HPDE6-E6E7 (cell line): ENCODE measurements at regions not wholly inside any gene's neighbourhood (a gene's known extent, or its start where the extent isn't known, plus 50 kb on each side); places are given as distances from the start of the nearest gene placed in this dataset.
"Not testable (repeated sequence)": the region's sequence is repeated elsewhere in the genome, so short reads cannot be mapped to it uniquely, and the experiment has no call there.

Experiments
- DNase-seq: peaks from one replicate; pipeline ENCODE4 v3.0.0; 2011; ENCODE audit warnings: missing footprints; ENCODE audit errors: extremely low spot score

DNA sequence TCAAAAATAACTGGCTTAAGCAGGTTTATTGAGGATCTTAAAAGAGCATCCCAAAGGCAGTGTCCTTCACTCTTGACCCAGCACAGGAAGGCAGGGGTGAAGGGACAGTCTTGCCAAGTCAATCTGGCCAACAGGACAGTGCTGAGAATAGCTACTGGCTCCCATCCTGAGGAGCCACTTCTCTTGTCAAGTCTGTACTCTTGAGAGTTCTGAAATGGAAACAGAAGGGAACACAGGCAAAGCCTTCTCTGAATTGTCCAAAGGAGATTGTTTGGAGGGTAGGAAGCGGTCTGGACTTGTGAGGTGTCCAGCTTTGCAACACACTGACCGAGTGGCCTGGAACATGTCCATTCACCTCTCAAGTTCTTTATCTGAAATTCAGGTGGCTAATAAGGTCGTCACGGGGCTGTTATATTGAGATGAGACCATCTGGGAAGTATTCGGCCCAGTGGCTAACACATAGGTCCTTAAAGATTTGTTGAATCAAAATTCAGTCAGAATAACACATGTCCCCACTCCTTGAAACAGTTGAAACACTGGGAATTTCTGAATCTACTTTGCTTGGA is 99.5 kb upstream of the FHL2 start:
- no peak for DNase-seq

GRCh38 chr2:105497094-105497493 is 98.2 kb upstream of the FHL2 start:
- no peak for DNase-seq

GRCh38 chr2:105496271-105496670 is 97.4 kb upstream of the FHL2 start:
- no peak for DNase-seq

GRCh38 chr2:105494683-105495425 is 96.0 kb upstream of the FHL2 start:
- no peak for DNase-seq

DNA sequence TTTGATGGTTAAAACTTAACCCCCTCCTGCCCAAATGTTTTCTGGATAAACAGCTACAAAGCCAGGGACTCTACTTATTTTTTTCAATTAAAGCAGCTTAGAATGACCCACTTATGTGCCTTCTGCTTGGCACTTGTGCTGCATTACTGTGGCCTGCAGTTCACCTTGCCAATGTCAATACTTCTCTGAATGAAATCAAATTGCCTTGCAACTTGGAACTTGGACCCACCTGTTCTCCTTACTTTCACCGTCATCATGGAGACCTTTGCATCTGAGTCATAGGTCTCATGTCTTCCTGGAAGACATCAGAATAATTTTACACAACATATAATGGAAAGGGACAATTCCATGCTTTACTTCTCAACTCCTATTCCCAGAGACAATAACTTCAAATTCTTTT is 92.1 kb upstream of the FHL2 start:
- no peak for DNase-seq

- no peak for DNase-seq
Measured at GRCh38 chr2:105490204-105490603, 91.4 kb upstream of the FHL2 start.

GRCh38 chr2:105489168-105489878 is 90.5 kb upstream of the FHL2 start:
- DNase-seq: no peak

GRCh38 chr2:105488285-105488684 is 89.4 kb upstream of the FHL2 start:
- no peak for DNase-seq

DNA sequence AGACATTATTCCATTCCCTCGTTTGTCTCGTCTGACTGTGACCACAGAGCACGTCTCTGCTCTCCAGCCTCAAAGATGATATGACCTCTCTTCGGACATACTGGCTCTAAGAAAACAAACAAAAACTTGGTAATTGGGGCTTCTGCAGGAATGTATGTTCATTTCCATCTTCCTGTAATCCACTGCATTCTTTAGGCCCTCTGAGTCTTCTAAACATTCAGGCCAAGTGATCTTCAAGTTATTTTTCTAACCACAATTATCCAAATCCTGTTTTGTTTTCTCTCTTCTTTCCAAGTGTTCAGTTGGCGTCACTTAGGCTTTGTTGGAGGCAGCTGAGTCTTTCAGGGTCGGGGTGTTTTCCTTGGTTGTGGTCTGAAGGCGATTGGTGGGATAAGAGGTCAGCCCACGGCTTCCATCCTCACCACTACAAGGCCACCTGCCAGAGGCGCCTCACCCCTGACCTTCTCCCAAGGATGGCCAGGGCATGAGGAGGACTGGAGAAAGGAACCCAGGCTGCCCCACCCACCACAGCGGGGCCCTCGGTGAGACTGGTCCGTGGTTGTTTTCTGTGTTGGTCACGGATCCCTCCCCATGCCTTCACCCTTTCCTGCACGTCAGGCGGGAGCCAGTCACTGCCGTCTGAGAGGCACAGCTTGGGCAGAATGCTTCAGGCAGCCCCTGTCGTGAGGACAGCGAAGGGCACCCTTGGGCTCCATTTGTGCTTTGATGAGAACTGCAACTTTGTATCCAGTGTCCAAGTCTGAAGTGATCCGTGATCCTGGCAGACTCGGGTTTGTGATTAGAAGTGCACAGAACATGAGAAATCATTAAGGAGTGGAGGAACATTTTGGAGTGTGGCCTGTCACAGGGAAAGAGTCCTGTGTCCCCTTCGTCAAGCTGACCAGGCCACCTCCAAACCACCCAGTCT is 88.6 kb upstream of the FHL2 start:
- no peak for DNase-seq

- DNase-seq: no peak
Measured at GRCh38 chr2:105486762-105487141, 87.9 kb upstream of the FHL2 start.

GRCh38 chr2:105478670-105479069 is 79.8 kb upstream of the FHL2 start:
- no peak for DNase-seq

DNA sequence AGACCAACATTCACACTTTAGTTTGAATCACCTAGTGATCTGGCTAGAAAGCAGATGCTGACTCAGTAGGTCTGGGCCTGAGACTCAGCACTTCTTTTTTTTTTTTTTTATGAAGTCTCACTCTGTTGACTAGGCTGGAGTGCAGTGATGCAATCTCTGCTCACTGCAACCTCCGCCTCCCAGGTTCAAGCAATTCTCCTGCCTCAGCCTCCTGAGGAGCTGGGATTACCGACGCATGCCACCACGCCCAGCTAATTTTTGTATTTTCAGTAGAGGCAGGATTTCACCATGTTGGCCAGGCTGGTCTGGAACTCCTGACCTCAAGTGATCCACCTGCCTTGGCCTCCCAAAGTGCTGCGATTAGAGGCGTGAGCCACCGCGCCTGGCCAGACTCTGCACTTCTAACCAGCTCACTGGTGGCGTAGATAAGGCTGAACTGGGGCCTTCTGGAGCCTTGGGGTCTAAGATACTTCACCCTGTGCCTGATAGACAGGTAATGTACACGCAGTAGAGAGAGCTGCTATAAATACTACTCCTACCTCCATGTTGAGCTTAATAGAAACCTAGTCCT is 78.3 kb upstream of the FHL2 start:
- DNase-seq: not testable (repeated sequence)

DNA sequence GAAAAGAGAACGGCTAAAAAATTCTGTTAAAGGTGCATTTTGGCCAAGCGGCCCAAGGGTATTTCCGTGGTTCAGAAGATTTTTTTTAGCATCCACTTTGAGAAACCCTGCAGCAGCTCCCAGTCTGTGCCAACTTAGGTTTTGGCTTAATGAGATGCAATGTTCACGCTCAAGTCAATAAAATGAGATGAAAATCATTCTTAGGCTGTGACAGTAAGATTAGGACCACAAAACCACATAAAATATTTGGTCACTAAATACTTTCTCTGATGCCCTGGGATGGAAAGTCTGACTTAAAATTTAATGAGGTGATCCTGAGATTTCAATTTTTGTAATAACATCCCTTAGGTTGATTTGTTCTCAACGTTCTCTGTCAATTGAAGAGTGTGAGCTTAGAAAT is 74.2 kb upstream of the FHL2 start:
- no peak for DNase-seq

- DNase-seq: no peak
Measured at GRCh38 chr2:105470979-105471378, 72.1 kb upstream of the FHL2 start.

DNA sequence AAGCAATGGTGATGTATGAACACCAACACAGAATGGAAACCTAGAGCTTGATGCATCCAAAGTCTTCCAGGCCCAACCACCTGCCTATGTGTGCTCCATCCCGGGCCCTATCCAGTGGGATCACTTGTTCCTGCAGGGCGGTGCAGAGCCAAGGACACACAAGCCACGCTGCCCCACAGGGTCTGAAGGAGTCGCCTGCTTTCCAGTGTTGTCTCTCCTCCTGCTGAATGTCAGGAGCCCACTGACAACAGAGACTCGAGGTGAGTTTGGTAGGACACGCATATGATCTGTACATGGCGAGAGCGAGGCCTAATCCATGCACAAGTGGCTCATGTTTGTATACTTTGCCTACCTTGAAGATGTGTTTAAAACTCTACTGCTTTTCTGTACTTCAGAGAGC is 70.9 kb upstream of the FHL2 start:
- no peak for DNase-seq

- DNase-seq: no peak
Measured at GRCh38 chr2:105468582-105469042, 69.8 kb upstream of the FHL2 start.

- no peak for DNase-seq
Measured at GRCh38 chr2:105464325-105464724, 65.5 kb upstream of the FHL2 start.

- DNase-seq: no peak
Measured at GRCh38 chr2:105460048-105460732, 61.3 kb upstream of the FHL2 start.

GRCh38 chr2:105458076-105458475 is 59.2 kb upstream of the FHL2 start:
- DNase-seq: no peak

DNA sequence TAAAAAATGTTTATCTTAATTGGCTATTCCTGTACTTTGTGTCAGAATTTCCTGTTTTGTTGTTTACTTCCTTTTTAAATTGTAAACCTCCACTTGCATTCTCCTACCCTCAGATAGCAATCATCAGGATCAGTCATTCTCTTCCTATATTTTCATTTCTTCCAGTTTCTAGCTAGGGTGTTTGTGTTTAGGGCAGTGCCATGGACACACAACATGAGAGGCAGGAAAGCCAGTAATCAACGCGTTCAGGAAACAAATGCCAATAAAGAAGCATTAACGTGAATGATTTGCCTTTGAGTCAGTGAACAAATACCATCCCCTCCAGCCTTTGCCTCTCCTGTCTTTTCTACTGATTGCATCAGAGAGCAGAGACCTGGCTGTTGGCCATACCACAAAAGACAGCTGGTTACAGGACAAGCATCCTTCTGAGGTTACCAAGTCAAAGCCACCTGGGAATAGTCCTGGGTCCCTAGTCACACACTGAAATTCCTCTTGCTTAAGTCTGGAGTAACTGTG is 56.7 kb upstream of the FHL2 start:
- peak; percentile 94 for DNase-seq
